ENCODE measurements at regions not wholly inside any gene's neighbourhood (a gene's known extent, or its start where the extent isn't known, plus 50 kb on each side); places are given as distances from the start of the nearest gene placed in this dataset.
A peak's percentile ranks its signal among the peaks of the same experiment; 100 is the strongest.
"Not testable (repeated sequence)": the region's sequence is repeated elsewhere in the genome, so short reads cannot be mapped to it uniquely, and the experiment has no call there.

DNA sequence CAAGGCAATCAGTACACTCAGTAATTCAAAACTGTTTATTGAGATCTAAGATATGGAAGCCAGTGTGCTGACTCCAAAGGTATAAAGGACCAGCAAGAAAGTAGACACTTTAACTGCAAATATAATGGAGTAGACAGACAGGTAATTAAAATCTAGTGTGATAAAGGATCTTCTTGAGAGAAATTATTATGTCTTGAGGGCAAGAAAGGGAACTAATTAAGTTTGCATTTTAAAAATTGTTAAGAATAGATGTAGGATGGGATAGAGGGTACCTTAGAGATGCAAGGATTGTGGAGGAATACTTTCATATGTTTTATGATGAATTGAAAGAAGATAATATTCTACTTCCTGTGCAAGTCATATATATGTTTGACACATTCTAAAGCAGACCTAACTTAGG, 825.3 kb downstream of the LTN1 start:
- no peak for DNase-seq
- Histone ChIP-seq H3K4me3 (no peak overlapping the region), H3K36me3 (no peaks in the 10 kb centered on the region), H3K27ac (no peak overlapping the region), H3K4me1 (no peaks in the 10 kb centered on the region), H3K27me3 (no peaks in the 10 kb centered on the region), H3K9me3 (no peaks in the 10 kb centered on the region)
- ATAC-seq, result no peak
- TF ChIP-seq, protein P1, sequence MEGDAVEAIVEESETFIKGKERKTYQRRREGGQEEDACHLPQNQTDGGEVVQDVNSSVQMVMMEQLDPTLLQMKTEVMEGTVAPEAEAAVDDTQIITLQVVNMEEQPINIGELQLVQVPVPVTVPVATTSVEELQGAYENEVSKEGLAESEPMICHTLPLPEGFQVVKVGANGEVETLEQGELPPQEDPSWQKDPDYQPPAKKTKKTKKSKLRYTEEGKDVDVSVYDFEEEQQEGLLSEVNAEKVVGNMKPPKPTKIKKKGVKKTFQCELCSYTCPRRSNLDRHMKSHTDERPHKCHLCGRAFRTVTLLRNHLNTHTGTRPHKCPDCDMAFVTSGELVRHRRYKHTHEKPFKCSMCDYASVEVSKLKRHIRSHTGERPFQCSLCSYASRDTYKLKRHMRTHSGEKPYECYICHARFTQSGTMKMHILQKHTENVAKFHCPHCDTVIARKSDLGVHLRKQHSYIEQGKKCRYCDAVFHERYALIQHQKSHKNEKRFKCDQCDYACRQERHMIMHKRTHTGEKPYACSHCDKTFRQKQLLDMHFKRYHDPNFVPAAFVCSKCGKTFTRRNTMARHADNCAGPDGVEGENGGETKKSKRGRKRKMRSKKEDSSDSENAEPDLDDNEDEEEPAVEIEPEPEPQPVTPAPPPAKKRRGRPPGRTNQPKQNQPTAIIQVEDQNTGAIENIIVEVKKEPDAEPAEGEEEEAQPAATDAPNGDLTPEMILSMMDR (IDR thresholded peaks at IDR 0.05), result no peak
- intact Hi-C loops (cut with DNase I), result no loop called here

DNA sequence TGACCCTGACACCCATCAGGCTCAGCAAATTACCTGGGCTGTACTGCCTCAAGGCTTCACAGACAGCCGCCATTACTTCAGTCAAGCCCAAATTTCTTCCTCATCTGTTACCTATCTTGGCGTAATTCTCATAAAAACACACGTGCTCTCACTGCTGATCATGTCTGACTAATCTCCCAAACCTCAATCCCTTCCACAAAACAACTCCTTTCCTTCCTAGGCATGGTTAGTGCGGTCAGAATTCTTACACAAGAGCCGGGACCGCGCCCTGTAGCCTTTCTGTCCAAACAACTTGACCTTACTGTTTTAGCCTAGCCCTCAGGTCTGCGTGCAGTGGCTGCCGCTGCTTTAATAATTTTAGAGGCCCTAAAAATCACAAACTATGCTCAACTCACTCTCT, 828.2 kb downstream of the LTN1 start:
- intact Hi-C loops (cut with DNase I); H3K4me3 ChIP-seq; H3K4me1 ChIP-seq; H3K36me3 ChIP-seq; H3K9me3 ChIP-seq; H3K27me3 ChIP-seq; ATAC-seq; DNase-seq: not testable (repeated sequence)
- H3K27ac ChIP-seq, result peak overlapping the region in 3 of 10 donors; percentile 15 to 61 (median 48)
- WGBS, 2 donors, result 80 to 87% methylated on average over 9 of the region's 9 CpGs

DNA sequence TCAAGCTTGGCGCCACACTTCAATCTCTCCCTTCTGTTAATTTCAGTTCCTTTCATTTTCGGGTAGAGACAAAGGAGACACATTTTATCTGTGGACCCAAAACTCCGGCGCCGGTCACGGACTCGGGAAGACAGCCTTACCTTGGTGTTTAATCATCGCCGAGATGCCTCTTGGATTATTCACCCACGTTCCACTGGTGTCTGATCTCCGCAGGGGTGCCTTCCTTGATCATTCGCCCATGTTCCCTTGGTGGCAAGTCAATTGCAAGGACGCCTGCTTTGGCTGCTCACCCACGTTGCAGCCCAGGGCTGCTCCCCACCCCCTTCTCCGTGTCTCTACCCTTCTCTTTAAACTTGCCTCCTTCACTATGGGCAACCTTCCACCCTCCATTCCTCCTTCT, 830.6 kb downstream of the LTN1 start:
- H3K27me3 ChIP-seq; DNase-seq; intact Hi-C loops (cut with DNase I); H3K4me1 ChIP-seq; H3K27ac ChIP-seq; H3K4me3 ChIP-seq; H3K9me3 ChIP-seq; H3K36me3 ChIP-seq; ATAC-seq: not testable (repeated sequence)
- 96% methylated on average over 15 of the region's 15 CpGs for WGBS, 2 donors

DNA sequence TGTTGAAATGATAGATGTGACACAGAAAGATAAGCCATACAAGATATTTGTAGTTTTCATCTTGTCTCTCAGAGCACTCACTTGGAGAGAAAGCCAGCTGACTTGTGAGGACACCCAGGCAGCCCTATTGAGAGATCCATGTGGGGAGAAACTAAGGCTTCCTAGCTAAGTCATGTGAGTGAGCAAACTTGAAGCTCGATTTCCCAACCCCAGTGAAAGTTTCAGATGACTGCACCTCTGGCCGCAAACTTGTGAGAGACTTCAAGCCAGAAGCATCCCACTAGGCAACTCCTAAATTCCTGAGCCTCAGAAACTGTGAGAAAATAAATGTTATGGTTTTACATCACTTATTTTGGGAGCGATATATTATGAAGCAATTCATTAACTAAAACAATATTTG, 832.3 kb downstream of the LTN1 start:
- no peak for ATAC-seq
- TF ChIP-seq, protein P1 (IDR thresholded peaks at IDR 0.05), result no peak

DNA sequence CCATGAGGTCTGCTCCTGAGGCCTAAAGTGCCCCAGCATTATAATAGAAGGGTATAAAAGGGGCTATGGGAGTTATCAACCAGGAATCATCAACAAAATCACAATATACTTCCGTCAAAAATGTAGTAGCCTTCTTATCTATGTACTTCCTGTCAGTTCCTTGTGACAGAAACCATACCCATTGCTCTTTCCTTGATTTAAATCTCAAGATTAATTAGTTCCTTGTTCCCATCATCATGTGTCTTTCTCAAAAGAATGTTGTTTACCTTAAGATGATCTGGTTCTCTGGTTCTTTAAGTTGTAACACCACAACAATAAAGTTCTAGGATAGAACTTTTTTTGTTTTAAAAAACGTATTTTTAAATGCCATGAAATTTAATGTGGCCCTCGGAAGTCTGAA, 833.3 kb downstream of the LTN1 start:
- ATAC-seq (no peak), DNase-seq (no peak)
- Histone ChIP-seq H3K27me3 (no peaks in the 10 kb centered on the region), H3K9me3 (no peaks in the 10 kb centered on the region), H3K36me3 (no peaks in the 10 kb centered on the region), H3K27ac (no peak overlapping the region), H3K4me3 (no peak overlapping the region), H3K4me1 (no peaks in the 10 kb centered on the region)
- intact Hi-C loops (cut with DNase I), result loop anchor here in 1 of 10 donors (10.0 kb wide), 1 partner anchor 355 kb away; no protein-coding TSS in a partner anchor
- WGBS, 2 donors, result 59 to 66% methylated on average over 3 of the region's 3 CpGs
- TF ChIP-seq, protein P1 (IDR thresholded peaks at IDR 0.05), result no peak

More for the DNA sequence above, 832.3 kb downstream of the LTN1 start:
- 74 to 87% methylated on average over 3 of the region's 3 CpGs for whole genome bisulfite sequencing, 2 donors
- no peaks in the 10 kb centered on the region for H3K36me3 ChIP-seq
- no peak overlapping the region for H3K4me3 ChIP-seq
- intact Hi-C loops (cut with DNase I), result no loop called here
- no peaks in the 10 kb centered on the region for H3K27me3 ChIP-seq
- no peak overlapping the region for H3K27ac ChIP-seq
- no peaks in the 10 kb centered on the region for H3K9me3 ChIP-seq
- no peak for DNase-seq
- H3K4me1 ChIP-seq, result no peaks in the 10 kb centered on the region

Data from heart right ventricle (tissue), 16 donors.